ENCODE measurements at regions not wholly inside any gene's neighbourhood (a gene's known extent, or its start where the extent isn't known, plus 50 kb on each side); places are given as distances from the start of the nearest gene placed in this dataset.

DNA sequence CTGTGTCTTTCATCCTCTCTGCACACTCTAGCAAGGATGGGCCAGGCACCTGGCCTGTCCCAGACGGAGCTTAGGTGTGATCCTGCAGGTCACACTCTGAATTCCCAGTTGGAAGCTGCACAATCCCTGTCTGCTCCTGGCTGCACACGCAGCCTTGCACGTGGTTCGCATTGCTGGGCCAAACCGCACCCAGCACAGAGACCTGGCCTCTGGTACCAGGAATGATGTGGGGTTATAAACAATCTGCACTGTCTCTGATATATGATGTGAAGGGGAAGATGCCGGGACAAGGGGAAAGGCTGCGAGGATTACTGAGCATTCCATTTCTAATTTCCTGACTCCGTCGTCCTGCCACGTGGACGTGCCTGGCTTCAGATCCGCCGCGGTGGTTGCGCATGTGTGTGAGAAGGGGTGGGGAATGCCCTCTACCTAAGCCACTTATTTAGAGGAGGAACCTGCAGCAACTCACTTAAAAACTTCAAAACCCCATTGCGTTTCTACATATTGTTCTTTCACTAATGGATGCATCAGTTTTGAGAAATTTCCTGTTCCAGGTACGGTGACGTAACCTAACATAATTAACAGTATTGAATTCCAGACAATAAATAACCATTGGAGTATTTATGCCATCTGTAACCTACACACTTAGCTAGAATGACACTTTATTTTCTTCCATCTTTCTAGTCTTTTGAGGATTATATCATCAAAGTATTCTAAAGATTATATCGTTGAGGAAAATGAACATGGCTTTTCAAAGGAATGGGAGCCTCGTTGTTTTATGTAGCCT is 559.7 kb upstream of the MGMT start:
- no TSS peak for BruUV-seq (replicated peaks)
- H4K20me1 ChIP-seq (ENCODE audit: insufficient read depth), result no peaks in the 10 kb centered on the region
- POLR2A ChIA-PET, result no interaction called here
- TF ChIP-seq, protein P1, sequence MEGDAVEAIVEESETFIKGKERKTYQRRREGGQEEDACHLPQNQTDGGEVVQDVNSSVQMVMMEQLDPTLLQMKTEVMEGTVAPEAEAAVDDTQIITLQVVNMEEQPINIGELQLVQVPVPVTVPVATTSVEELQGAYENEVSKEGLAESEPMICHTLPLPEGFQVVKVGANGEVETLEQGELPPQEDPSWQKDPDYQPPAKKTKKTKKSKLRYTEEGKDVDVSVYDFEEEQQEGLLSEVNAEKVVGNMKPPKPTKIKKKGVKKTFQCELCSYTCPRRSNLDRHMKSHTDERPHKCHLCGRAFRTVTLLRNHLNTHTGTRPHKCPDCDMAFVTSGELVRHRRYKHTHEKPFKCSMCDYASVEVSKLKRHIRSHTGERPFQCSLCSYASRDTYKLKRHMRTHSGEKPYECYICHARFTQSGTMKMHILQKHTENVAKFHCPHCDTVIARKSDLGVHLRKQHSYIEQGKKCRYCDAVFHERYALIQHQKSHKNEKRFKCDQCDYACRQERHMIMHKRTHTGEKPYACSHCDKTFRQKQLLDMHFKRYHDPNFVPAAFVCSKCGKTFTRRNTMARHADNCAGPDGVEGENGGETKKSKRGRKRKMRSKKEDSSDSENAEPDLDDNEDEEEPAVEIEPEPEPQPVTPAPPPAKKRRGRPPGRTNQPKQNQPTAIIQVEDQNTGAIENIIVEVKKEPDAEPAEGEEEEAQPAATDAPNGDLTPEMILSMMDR (IDR thresholded peaks at IDR 0.05 in 2 of 3, conservative IDR thresholded peaks at IDR 0.05 in 1 of 3; ENCODE audit: borderline replicate concordance in 1 of 3, insufficient read depth in 1 of 3, low read depth in 2 of 3, low read length in 2 of 3), result no peak
- TF ChIP-seq RAD21 (IDR thresholded peaks at IDR 0.05; ENCODE audit: low read depth) (no peak), JUND (IDR thresholded peaks at IDR 0.05) (no peak), EZH2 (IDR thresholded peaks at IDR 0.05) (no peak), CBX3 (IDR thresholded peaks at IDR 0.05; ENCODE audit: low read depth) (no peak), EZH2phosphoT487 (IDR thresholded peaks at IDR 0.05; ENCODE audit: borderline replicate concordance) (no peak), EGR1 (IDR thresholded peaks at IDR 0.05; ENCODE audit: low read depth) (no peak)
- TF ChIP-seq, protein P2, sequence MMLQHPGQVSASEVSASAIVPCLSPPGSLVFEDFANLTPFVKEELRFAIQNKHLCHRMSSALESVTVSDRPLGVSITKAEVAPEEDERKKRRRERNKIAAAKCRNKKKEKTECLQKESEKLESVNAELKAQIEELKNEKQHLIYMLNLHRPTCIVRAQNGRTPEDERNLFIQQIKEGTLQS (IDR thresholded peaks at IDR 0.05), result no peak
- H3K9me2 ChIP-seq (ENCODE audit: insufficient read depth), result no peaks in the 10 kb centered on the region
- H3K4me3 ChIP-seq (replicated peaks in 1 of 2; ENCODE audit: low read depth in 1 of 2, low read length in 2 of 2), result no peak overlapping the region
- H3K9ac ChIP-seq (ENCODE audit: low read length), result no peak overlapping the region
- H3K36me3 ChIP-seq (ENCODE audit: control insufficient read depth in 1 of 2, insufficient read depth in 2 of 2, low read length in 2 of 2), result no peaks in the 10 kb centered on the region
- H3K27ac ChIP-seq (ENCODE audit: low read depth, low read length), result no peak overlapping the region
- no peak for ATAC-seq
- RAD21 ChIA-PET (ENCODE audit: low non-redundant PET in 1 of 2, low total read pairs in 2 of 2, uncharacterized antibody in 2 of 2, unreplicated experiment in 2 of 2), result no interaction called here
- no peak overlapping the region for H3K4me2 ChIP-seq (ENCODE audit: low read length)
- H3K4me1 ChIP-seq (ENCODE audit: control insufficient read depth in 1 of 2, insufficient read depth in 2 of 2, low read length in 2 of 2), result no peaks in the 10 kb centered on the region
- no peak for DNase-seq (ENCODE audit: low read depth, low spot score)
- H3K27me3 ChIP-seq (ENCODE audit: insufficient read depth, low read length), result no peaks in the 10 kb centered on the region
- CTCF ChIA-PET, result no interaction called here
- no peaks in the 10 kb centered on the region for H3K9me3 ChIP-seq (ENCODE audit: control insufficient read depth in 1 of 2, insufficient read depth in 1 of 2, low read depth in 1 of 2, low read length in 2 of 2)
- no peak overlapping the region for H2AFZ ChIP-seq (ENCODE audit: low read depth, low read length, poor library complexity, severe bottlenecking)
- intact Hi-C loops (cut with micrococcal nuclease), result no loop called here
- H3K79me2 ChIP-seq (ENCODE audit: insufficient read depth, low read length), result no peaks in the 10 kb centered on the region
